GM12878 (cell line): ENCODE measurements at regions not wholly inside any gene's neighbourhood (a gene's known extent, or its start where the extent isn't known, plus 50 kb on each side); places are given as distances from the start of the nearest gene placed in this dataset.

Source experiments
- BCL11A ChIP-seq: IDR thresholded peaks from 2 replicates; pipeline ENCODE4 v1.6.1; 2011; ENCODE audit warnings: low read depth, low read length
- CBFB ChIP-seq: IDR thresholded peaks from 2 replicates; pipeline ENCODE4 v1.6.1; 2016; ENCODE audit warnings: antibody characterized with exemption, low read depth
- EZH2 ChIP-seq: IDR thresholded peaks from 2 replicates; pipeline ENCODE4 v1.6.1; 2012; ENCODE audit warnings: low read depth, mild to moderate bottlenecking, control low read depth, inconsistent platforms, low read length, borderline replicate concordance; ENCODE audit not compliant: control insufficient read depth
- FOS ChIP-seq: IDR thresholded peaks from 3 replicates; pipeline ENCODE4 v1.6.1; 2011; ENCODE audit warnings: borderline replicate concordance; ENCODE audit not compliant: insufficient read length; ENCODE audit errors: extremely low read depth
- HDAC6 ChIP-seq: fragments of 200-600 bp; sonication (generic); IDR thresholded peaks from one replicate; pipeline ENCODE4 v1.8.0; 2017; ENCODE audit warnings: antibody characterized with exemption; ENCODE audit not compliant: unreplicated experiment
- IKZF1 ChIP-seq: fragments of 450-650 bp; conservative IDR thresholded peaks from 2 replicates; pipeline ENCODE4 v1.6.1; 2017; ENCODE audit warnings: antibody characterized with exemption, mild to moderate bottlenecking
- MEF2A ChIP-seq: IDR thresholded peaks from 2 replicates; pipeline ENCODE4 v1.6.1; 2011; ENCODE audit warnings: low read depth, mild to moderate bottlenecking, low read length, moderate library complexity; ENCODE audit not compliant: insufficient read depth
- MTA2 ChIP-seq: fragments of 450-650 bp; IDR thresholded peaks from 2 replicates; pipeline ENCODE4 v1.6.1; 2016; ENCODE audit warnings: low read depth, mild to moderate bottlenecking, moderate library complexity
- RAD21 ChIP-seq: IDR thresholded peaks from 2 replicates; pipeline ENCODE4 v1.6.1; 2011; ENCODE audit warnings: mild to moderate bottlenecking, low read depth, low read length, moderate library complexity; ENCODE audit not compliant: insufficient read depth
- SMC3 ChIP-seq: IDR thresholded peaks from 2 replicates; pipeline ENCODE4 v1.6.1; 2011; ENCODE audit warnings: low read length, improper control_type of control experiment, borderline replicate concordance
- SREBF1 ChIP-seq: IDR thresholded peaks from 2 replicates; pipeline ENCODE4 v1.6.1; 2012; ENCODE audit warnings: mild to moderate bottlenecking, low read length
- SUZ12 ChIP-seq: fragments of 200-600 bp; sonication (generic); IDR thresholded peaks from one replicate; pipeline ENCODE4 v1.6.1; 2018; ENCODE audit warnings: antibody characterized with exemption, mild to moderate bottlenecking; ENCODE audit not compliant: unreplicated experiment
- TCF7 ChIP-seq: IDR thresholded peaks from 2 replicates; pipeline ENCODE4 v1.6.1; 2014; ENCODE audit warnings: antibody characterized with exemption, borderline replicate concordance
- WRNIP1 ChIP-seq: IDR thresholded peaks from 2 replicates; pipeline ENCODE4 v1.6.1; 2011; ENCODE audit warnings: low read depth, low read length, improper control_type of control experiment, borderline replicate concordance
- YY1 ChIP-seq: IDR thresholded peaks from 2 replicates; pipeline ENCODE4 v1.6.1; 2011; ENCODE audit warnings: low read depth, mild to moderate bottlenecking, low read length
- TF ChIP-seq, protein P1 (sequence below): fragments of 450-650 bp; formaldehyde crosslinking; IDR thresholded peaks from 2 replicates; pipeline ENCODE4 v1.4.0; 2022; ENCODE audit warnings: mild to moderate bottlenecking, moderate library complexity
- TF ChIP-seq, protein P2 (sequence below), 3 experiments: IDR thresholded peaks in 2 of 3; conservative IDR thresholded peaks in 1 of 3; 2 replicates each; pipeline ENCODE4 v1.5.1; 2011; ENCODE audit warnings: low read depth in 3 of 3, low read length in 3 of 3, mild to moderate bottlenecking in 3 of 3, control low read depth in 2 of 3, moderate library complexity in 2 of 3, inconsistent platforms in 1 of 3, mixed read lengths in 1 of 3; ENCODE audit not compliant: control insufficient read depth in 2 of 3, insufficient read depth in 1 of 3; ENCODE audit errors: extremely low read depth in 1 of 3
- TF ChIP-seq, protein P3 (sequence below): IDR thresholded peaks from 2 replicates; pipeline ENCODE4 v1.6.1; 2011; ENCODE audit warnings: low read depth, mild to moderate bottlenecking, low read length, moderate library complexity, borderline replicate concordance; ENCODE audit errors: extremely low read depth
- TF ChIP-seq, protein P4 (sequence below): fragments of 450-650 bp; IDR thresholded peaks from 2 replicates; pipeline ENCODE4 v1.6.1; 2017; ENCODE audit warnings: mild to moderate bottlenecking, moderate library complexity

DNA sequence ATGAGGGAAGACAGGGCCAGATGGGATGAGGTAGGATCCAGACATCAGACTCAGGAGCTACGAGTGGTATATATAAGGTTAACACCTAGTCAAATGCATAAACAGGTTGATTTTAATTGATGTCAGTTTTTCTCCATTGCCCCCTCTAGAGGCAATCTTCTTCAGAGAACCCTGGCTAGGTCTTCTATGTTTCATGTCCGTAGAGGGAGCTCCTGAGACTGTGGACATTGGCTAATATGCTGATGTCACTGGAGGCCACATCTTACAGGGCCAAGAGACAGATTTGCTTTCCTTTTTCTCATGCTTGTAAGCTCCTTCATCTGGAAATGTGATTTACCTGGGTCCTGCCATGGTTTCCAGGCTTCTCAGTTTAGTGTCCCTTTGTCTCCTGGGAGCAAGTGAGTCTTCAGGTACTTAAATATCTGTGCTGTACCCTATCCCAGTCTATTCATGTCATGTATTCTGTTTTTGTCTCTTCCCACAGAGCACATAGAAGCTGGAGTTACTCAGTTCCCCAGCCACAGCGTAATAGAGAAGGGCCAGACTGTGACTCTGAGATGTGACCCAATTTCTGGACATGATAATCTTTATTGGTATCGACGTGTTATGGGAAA, 161.6 kb upstream of the PRSS1 start (continued):
- TF ChIP-seq, protein P1, sequence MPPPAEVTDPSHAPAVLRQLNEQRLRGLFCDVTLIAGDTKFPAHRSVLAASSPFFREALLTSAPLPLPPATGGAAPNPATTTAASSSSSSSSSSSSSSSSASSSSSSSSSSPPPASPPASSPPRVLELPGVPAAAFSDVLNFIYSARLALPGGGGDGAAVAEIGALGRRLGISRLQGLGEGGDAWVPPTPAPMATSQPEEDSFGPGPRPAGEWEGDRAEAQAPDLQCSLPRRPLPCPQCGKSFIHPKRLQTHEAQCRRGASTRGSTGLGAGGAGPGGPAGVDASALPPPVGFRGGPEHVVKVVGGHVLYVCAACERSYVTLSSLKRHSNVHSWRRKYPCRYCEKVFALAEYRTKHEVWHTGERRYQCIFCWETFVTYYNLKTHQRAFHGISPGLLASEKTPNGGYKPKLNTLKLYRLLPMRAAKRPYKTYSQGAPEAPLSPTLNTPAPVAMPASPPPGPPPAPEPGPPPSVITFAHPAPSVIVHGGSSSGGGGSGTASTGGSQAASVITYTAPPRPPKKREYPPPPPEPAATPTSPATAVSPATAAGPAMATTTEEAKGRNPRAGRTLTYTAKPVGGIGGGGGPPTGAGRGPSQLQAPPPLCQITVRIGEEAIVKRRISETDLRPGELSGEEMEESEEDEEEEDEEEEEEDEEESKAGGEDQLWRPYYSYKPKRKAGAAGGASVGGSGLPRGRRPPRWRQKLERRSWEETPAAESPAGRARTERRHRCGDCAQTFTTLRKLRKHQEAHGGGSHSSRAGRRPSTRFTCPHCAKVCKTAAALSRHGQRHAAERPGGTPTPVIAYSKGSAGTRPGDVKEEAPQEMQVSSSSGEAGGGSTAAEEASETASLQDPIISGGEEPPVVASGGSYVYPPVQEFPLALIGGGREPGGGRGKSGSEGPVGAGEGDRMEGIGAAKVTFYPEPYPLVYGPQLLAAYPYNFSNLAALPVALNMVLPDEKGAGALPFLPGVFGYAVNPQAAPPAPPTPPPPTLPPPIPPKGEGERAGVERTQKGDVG (CRISPR knock-in tag) = no peak
- TF ChIP-seq, protein P2, sequence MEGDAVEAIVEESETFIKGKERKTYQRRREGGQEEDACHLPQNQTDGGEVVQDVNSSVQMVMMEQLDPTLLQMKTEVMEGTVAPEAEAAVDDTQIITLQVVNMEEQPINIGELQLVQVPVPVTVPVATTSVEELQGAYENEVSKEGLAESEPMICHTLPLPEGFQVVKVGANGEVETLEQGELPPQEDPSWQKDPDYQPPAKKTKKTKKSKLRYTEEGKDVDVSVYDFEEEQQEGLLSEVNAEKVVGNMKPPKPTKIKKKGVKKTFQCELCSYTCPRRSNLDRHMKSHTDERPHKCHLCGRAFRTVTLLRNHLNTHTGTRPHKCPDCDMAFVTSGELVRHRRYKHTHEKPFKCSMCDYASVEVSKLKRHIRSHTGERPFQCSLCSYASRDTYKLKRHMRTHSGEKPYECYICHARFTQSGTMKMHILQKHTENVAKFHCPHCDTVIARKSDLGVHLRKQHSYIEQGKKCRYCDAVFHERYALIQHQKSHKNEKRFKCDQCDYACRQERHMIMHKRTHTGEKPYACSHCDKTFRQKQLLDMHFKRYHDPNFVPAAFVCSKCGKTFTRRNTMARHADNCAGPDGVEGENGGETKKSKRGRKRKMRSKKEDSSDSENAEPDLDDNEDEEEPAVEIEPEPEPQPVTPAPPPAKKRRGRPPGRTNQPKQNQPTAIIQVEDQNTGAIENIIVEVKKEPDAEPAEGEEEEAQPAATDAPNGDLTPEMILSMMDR (IDR thresholded peaks at IDR 0.05 in 2 of 3, conservative IDR thresholded peaks at IDR 0.05 in 1 of 3; ENCODE audit: control insufficient read depth in 2 of 3, extremely low read depth in 1 of 3, insufficient read depth in 1 of 3, low read depth in 3 of 3, low read length in 3 of 3) = peak; percentile 75 to 93 (median 75); a peak in 5 of 6 replicates
- TF ChIP-seq HDAC6 (no peak), SREBF1 (no peak), WRNIP1 (no peak), MTA2 (no peak), BCL11A (no peak), RAD21 (peak; percentile 48), IKZF1 (no peak), CBFB (no peak), FOS (no peak), EZH2 (no peak), MEF2A (no peak), SUZ12 (no peak), TCF7 (no peak), SMC3 (peak; percentile 47; the same call in 1 of the 2 replicates), YY1 (0 out of 2 replicates have a peak, but pooled peaks have one; percentile 25)
- TF ChIP-seq, protein P3, sequence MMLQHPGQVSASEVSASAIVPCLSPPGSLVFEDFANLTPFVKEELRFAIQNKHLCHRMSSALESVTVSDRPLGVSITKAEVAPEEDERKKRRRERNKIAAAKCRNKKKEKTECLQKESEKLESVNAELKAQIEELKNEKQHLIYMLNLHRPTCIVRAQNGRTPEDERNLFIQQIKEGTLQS = no peak
- TF ChIP-seq, protein P4, sequence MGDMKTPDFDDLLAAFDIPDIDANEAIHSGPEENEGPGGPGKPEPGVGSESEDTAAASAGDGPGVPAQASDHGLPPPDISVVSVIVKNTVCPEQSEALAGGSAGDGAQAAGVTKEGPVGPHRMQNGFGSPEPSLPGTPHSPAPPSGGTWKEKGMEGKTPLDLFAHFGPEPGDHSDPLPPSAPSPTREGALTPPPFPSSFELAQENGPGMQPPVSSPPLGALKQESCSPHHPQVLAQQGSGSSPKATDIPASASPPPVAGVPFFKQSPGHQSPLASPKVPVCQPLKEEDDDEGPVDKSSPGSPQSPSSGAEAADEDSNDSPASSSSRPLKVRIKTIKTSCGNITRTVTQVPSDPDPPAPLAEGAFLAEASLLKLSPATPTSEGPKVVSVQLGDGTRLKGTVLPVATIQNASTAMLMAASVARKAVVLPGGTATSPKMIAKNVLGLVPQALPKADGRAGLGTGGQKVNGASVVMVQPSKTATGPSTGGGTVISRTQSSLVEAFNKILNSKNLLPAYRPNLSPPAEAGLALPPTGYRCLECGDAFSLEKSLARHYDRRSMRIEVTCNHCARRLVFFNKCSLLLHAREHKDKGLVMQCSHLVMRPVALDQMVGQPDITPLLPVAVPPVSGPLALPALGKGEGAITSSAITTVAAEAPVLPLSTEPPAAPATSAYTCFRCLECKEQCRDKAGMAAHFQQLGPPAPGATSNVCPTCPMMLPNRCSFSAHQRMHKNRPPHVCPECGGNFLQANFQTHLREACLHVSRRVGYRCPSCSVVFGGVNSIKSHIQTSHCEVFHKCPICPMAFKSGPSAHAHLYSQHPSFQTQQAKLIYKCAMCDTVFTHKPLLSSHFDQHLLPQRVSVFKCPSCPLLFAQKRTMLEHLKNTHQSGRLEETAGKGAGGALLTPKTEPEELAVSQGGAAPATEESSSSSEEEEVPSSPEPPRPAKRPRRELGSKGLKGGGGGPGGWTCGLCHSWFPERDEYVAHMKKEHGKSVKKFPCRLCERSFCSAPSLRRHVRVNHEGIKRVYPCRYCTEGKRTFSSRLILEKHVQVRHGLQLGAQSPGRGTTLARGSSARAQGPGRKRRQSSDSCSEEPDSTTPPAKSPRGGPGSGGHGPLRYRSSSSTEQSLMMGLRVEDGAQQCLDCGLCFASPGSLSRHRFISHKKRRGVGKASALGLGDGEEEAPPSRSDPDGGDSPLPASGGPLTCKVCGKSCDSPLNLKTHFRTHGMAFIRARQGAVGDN = no peak
